22Rv1 (cell line): ENCODE measurements at regions not wholly inside any gene's neighbourhood (a gene's known extent, or its start where the extent isn't known, plus 50 kb on each side); places are given as distances from the start of the nearest gene placed in this dataset.
"Not testable (repeated sequence)": the region's sequence is repeated elsewhere in the genome, so short reads cannot be mapped to it uniquely, and the experiment has no call there.

Experiments
- H3K27ac ChIP-seq: fragments of 450-650 bp; 2 replicates; pipeline ENCODE4 v1.5.1; 2017
- CTCF ChIP-seq: fragments of 450-650 bp; IDR thresholded peaks from 2 replicates; pipeline ENCODE4 v1.5.1; 2017; ENCODE audit warnings: mild to moderate bottlenecking
- ZFX ChIP-seq: fragments of 450-650 bp; IDR thresholded peaks from 2 replicates; pipeline ENCODE4 v1.6.1; 2017; ENCODE audit warnings: antibody characterized with exemption, borderline replicate concordance

- no peak overlapping the region for H3K27ac ChIP-seq
- TF ChIP-seq CTCF (no peak), ZFX (no peak)
These were observed 197.9 kb upstream of the NANOGP8 start for GRCh38 chr15:35282965-35283496.

- no peak overlapping the region for H3K27ac ChIP-seq
- TF ChIP-seq ZFX (no peak), CTCF (no peak)
These were observed 196.4 kb upstream of the NANOGP8 start for GRCh38 chr15:35281515-35281914.

- H3K27ac ChIP-seq: no peak overlapping the region
- no peak for TF ChIP-seq CTCF
- TF ChIP-seq ZFX: no peak
These were observed 194.7 kb upstream of the NANOGP8 start for GRCh38 chr15:35279811-35280210.

- H3K27ac ChIP-seq: no peak overlapping the region
- TF ChIP-seq CTCF (no peak), ZFX (no peak)
These were observed 186.4 kb upstream of the NANOGP8 start for GRCh38 chr15:35271371-35272043.

- TF ChIP-seq ZFX (no peak), CTCF (no peak)
- H3K27ac ChIP-seq: no peak overlapping the region
These were observed 175.8 kb upstream of the NANOGP8 start for GRCh38 chr15:35260941-35261340.

GRCh38 chr15:35260274-35260673, 175.2 kb upstream of the NANOGP8 start:
- not testable (repeated sequence) for H3K27ac ChIP-seq

- H3K27ac ChIP-seq: no peak overlapping the region
- no peak for TF ChIP-seq ZFX
- no peak for TF ChIP-seq CTCF
These were observed 171.5 kb upstream of the NANOGP8 start for GRCh38 chr15:35256551-35256950.

- no peak overlapping the region for H3K27ac ChIP-seq
- TF ChIP-seq ZFX (no peak), CTCF (no peak)
These were observed 171.0 kb upstream of the NANOGP8 start for GRCh38 chr15:35256141-35256540.

- H3K27ac ChIP-seq: not testable (repeated sequence)
These were observed 169.8 kb upstream of the NANOGP8 start for GRCh38 chr15:35254908-35255307.
